A673 (cell line): ENCODE measurements at regions not wholly inside any gene's neighbourhood (a gene's known extent, or its start where the extent isn't known, plus 50 kb on each side); places are given as distances from the start of the nearest gene placed in this dataset.

Experiments used
- BruUV-seq: library from RNA; stranded (reverse); fragments of 400-500 nt; replicated peaks from 2 replicates; lab custom pipeline; 2021; lab: Mats Ljungman, UMichigan
- CTCF ChIA-PET: fragments of 300-600 bp; sonication (Branson Sonifier 250); formaldehyde crosslinking; loops from one replicate; lab custom pipeline; 2022; ENCODE audit warnings: antibody characterized with exemption; lab: Charles Lee
- POLR2A ChIA-PET: fragments of 300-600 bp; sonication (Branson Sonifier 250); formaldehyde crosslinking; loops from one replicate; lab custom pipeline; 2022; ENCODE audit warnings: antibody characterized with exemption; ENCODE audit not compliant: low non-redundant PET; lab: Charles Lee
- DNase-seq: peaks from one replicate; pipeline ENCODE4 v3.0.0-alpha.2; 2015; ENCODE audit warnings: low spot score
- H3K27ac ChIP-seq: fragments of 200-600 bp; sonication (generic); 2 replicates; pipeline ENCODE4 v1.5.1; 2016; ENCODE audit warnings: mixed run types, low read depth, mild to moderate bottlenecking, mixed read lengths, antibody characterized with exemption, low read length; ENCODE audit not compliant: poor library complexity, severe bottlenecking
- H3K27me3 ChIP-seq: fragments of 200-600 bp; sonication (generic); replicated peaks from 2 replicates; pipeline ENCODE4 v1.6.1; 2017; ENCODE audit warnings: mixed run types, low read depth, mild to moderate bottlenecking, mixed read lengths, antibody characterized with exemption, low read length; ENCODE audit not compliant: insufficient read depth, poor library complexity
- H3K36me3 ChIP-seq: fragments of 200-600 bp; sonication (generic); 2 replicates; pipeline ENCODE4 v1.6.1; 2016; ENCODE audit warnings: mixed run types, mild to moderate bottlenecking, mixed read lengths, antibody characterized with exemption, low read length; ENCODE audit not compliant: insufficient read depth, poor library complexity, severe bottlenecking
- H3K4me1 ChIP-seq: fragments of 200-600 bp; sonication (generic); 2 replicates; pipeline ENCODE4 v1.6.1; 2017; ENCODE audit warnings: mixed run types, mild to moderate bottlenecking, mixed read lengths, antibody characterized with exemption, low read length; ENCODE audit not compliant: insufficient read depth, poor library complexity, severe bottlenecking
- H3K4me3 ChIP-seq: fragments of 200-600 bp; sonication (generic); 2 replicates; pipeline ENCODE4 v1.5.1; 2016; ENCODE audit warnings: low read depth, mixed run types, mild to moderate bottlenecking, mixed read lengths, low read length; ENCODE audit not compliant: poor library complexity, severe bottlenecking
- H3K9me3 ChIP-seq: fragments of 200-600 bp; sonication (generic); 2 replicates; pipeline ENCODE4 v1.6.1; 2016; ENCODE audit warnings: mixed run types, low read depth, mild to moderate bottlenecking, mixed read lengths, antibody characterized with exemption, low read length; ENCODE audit not compliant: poor library complexity, severe bottlenecking
- CTCF ChIP-seq: fragments of 300-800, 200-600 bp; sonication (generic); conservative IDR thresholded peaks from 2 replicates; pipeline ENCODE4 v1.5.1; 2017; ENCODE audit warnings: low read depth, mild to moderate bottlenecking, antibody characterized with exemption, low read length, moderate library complexity, mixed read lengths
- EZH2 ChIP-seq: fragments of 200-600 bp; sonication (generic); IDR thresholded peaks from 2 replicates; pipeline ENCODE4 v1.6.1; 2017; ENCODE audit warnings: borderline replicate concordance, low read depth, mild to moderate bottlenecking, mixed read lengths, antibody characterized with exemption, low read length; ENCODE audit not compliant: poor library complexity, severe bottlenecking
- intact Hi-C: fragments of 100-400 bp; cut with micrococcal nuclease; formaldehyde crosslinking; loops from one replicate; pipeline ENCODE4 v1.10.0; 2022; ENCODE audit not compliant: unreplicated experiment

GRCh38 chr12:61915420-61915819 is 344.8 kb upstream of the USP15 start:
- intact Hi-C loops, result no loop called here
- no peaks in the 10 kb centered on the region for H3K27me3 ChIP-seq
- no peaks in the 10 kb centered on the region for H3K36me3 ChIP-seq
- H3K27ac ChIP-seq, result no peak overlapping the region
- no peak for DNase-seq
- H3K4me3 ChIP-seq, result no peak overlapping the region
- ChIA-PET CTCF (no interaction called here), POLR2A (no interaction called here)
- H3K4me1 ChIP-seq, result peaks cover 5% of the 10 kb centered on the region
- H3K9me3 ChIP-seq, result no peaks in the 10 kb centered on the region
- TF ChIP-seq CTCF, result no peak
- no peak for TF ChIP-seq EZH2
- BruUV-seq, result no TSS peak

DNA sequence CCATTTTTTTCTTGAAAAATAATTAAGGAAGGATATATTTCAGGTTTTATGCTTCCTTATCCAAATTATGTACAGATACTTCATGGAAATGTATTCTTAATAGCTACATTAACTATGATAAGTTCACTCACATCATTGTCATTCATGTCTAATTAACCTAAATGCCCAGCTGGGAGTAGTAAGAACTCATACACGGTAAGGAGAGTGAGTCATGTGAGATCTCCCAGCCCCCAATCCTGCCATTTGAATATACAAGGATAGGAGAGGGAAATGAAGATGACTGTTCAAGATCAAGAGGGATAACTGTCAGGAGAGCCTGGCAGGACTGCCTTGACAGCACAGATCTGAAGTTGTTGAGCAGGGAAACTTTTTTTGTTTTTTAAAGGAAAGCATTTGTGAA is 343.4 kb upstream of the USP15 start:
- peak; percentile 50 for DNase-seq
- no peak for TF ChIP-seq CTCF
- TF ChIP-seq EZH2, result no peak
- intact Hi-C loops, result no loop called here
- ChIA-PET CTCF (no interaction called here), POLR2A (no interaction called here)
- BruUV-seq, result no TSS peak
- Histone ChIP-seq H3K36me3 (no peaks in the 10 kb centered on the region), H3K4me3 (no peak overlapping the region), H3K27ac (no peak overlapping the region), H3K4me1 (peaks cover 5% of the 10 kb centered on the region), H3K27me3 (no peaks in the 10 kb centered on the region), H3K9me3 (no peaks in the 10 kb centered on the region)

DNA sequence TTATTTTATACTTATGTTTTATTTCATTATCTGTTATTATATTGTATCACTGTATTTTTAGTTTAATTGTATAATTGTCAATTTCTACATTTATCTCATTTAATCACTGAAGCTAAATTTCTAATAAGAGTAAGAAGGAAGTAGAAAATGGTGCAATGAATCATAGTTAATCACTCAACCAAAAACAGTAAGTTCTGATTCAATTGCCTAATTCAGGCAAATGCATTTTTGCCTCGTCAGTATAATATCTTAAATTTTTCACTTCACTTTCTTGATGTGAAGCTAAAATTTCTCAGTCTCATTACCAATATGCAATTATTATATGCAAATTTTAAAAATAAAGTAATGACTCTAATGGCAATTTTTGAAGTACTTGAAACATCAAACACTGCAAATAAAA is 340.5 kb upstream of the USP15 start:
- BruUV-seq, result no TSS peak
- TF ChIP-seq EZH2 (no peak), CTCF (no peak)
- CTCF ChIA-PET, result no interaction called here
- no peaks in the 10 kb centered on the region for H3K36me3 ChIP-seq
- H3K27me3 ChIP-seq, result no peaks in the 10 kb centered on the region
- H3K4me1 ChIP-seq, result peaks cover 5% of the 10 kb centered on the region
- no peak overlapping the region for H3K4me3 ChIP-seq
- no peak overlapping the region for H3K27ac ChIP-seq
- DNase-seq, result no peak
- intact Hi-C loops, result no loop called here
- no peaks in the 10 kb centered on the region for H3K9me3 ChIP-seq
- POLR2A ChIA-PET, result no interaction called here
